ENCODE measurements at regions not wholly inside any gene's neighbourhood (a gene's known extent, or its start where the extent isn't known, plus 50 kb on each side); places are given as distances from the start of the nearest gene placed in this dataset.
"Not testable (repeated sequence)": the region's sequence is repeated elsewhere in the genome, so short reads cannot be mapped to it uniquely, and the experiment has no call there.

DNA sequence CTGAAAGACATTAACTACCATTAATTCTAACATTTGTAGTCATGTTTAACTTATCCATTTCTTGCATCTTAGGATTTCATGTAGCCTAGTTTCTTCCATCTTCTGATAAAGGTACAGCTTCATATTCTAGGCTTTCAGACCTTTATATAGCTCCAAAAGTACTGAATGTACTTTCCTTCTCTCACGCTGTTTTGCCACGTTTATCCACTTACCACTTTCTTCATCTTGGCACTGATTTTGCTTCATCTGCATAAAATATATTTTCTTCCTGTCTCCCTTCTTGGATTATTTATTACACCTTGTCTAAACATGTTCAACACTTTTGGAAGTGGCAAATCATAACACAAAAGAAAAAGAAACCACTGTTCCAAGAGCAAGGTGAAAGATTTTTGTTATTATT is 553.8 kb downstream of the DTWD2 start:
- DNase-seq (ENCODE audit: low read depth) = no peak
- no peak overlapping the region for H3K4me3 ChIP-seq (ENCODE audit: low read length)
- TF ChIP-seq, protein P1, sequence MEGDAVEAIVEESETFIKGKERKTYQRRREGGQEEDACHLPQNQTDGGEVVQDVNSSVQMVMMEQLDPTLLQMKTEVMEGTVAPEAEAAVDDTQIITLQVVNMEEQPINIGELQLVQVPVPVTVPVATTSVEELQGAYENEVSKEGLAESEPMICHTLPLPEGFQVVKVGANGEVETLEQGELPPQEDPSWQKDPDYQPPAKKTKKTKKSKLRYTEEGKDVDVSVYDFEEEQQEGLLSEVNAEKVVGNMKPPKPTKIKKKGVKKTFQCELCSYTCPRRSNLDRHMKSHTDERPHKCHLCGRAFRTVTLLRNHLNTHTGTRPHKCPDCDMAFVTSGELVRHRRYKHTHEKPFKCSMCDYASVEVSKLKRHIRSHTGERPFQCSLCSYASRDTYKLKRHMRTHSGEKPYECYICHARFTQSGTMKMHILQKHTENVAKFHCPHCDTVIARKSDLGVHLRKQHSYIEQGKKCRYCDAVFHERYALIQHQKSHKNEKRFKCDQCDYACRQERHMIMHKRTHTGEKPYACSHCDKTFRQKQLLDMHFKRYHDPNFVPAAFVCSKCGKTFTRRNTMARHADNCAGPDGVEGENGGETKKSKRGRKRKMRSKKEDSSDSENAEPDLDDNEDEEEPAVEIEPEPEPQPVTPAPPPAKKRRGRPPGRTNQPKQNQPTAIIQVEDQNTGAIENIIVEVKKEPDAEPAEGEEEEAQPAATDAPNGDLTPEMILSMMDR (conservative IDR thresholded peaks at IDR 0.05; ENCODE audit: low read depth, low read length) = no peak

DNA sequence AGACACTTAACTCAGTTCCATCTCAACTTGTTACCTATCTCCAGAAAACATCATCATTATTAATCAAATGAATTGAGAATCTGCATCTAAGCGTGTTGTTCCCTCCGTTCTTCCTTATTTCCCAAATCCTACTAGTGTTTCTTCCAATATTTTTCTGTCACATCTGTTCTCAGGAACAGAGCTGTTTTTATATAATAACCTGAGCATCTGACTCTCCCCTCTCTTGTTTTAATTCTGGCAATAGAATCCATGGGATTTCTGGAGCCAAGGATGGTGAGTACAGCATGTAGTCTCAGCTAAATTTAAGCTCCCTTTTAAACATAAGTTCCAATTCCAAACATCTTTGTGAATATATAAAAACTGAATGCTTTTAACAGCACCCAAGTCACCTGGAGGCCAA is 558.3 kb downstream of the DTWD2 start:
- TF ChIP-seq, protein P1 (conservative IDR thresholded peaks at IDR 0.05; ENCODE audit: low read depth, low read length) = no peak
- H3K4me3 ChIP-seq (ENCODE audit: low read length) = no peak overlapping the region
- DNase-seq (ENCODE audit: low read depth) = no peak

DNA sequence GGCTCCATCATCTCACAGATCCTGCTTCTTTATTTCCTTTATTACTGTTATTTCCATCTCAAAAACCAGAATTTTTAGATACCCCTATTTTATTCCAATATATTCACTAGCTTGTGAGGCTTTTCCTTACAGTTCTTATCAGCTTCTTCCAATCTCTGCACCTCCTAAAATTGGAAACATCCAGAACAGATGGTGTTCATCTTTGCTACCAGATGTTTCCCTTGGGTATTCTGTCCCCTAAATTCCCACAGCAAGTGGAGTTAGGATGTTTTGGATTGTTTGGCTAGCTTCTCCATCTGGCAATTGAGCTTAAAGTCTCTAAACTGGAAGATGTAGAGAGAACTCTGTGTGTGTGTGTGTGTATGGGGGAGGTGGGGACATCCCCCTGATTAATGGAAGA is 580.4 kb downstream of the DTWD2 start:
- H3K4me3 ChIP-seq (ENCODE audit: low read length) = no peak overlapping the region
- TF ChIP-seq, protein P1 (conservative IDR thresholded peaks at IDR 0.05; ENCODE audit: low read depth, low read length) = no peak
- DNase-seq (ENCODE audit: low read depth) = no peak

DNA sequence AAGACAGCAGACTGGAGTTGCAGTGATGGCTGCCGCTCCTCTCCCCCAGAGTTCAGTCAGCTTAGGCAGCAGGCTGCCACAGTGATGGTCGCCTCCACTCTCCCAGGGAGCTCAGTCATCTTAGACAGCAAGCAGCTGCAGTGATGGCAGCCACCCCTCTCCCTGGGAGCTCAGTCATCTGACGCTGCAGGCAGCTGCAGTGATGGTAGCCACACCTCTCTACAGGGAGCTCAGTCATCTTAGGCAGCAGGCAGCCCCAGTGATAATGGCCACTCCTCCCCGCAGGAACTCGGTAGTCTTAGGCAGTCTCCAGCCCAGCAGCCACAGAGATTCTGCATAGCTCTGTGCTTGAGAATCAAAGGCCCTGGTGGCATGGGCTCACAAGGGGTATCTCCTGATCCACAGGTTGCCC is 582.7 kb downstream of the DTWD2 start:
- TF ChIP-seq, protein P1 (conservative IDR thresholded peaks at IDR 0.05; ENCODE audit: low read depth, low read length) = no peak

DNA sequence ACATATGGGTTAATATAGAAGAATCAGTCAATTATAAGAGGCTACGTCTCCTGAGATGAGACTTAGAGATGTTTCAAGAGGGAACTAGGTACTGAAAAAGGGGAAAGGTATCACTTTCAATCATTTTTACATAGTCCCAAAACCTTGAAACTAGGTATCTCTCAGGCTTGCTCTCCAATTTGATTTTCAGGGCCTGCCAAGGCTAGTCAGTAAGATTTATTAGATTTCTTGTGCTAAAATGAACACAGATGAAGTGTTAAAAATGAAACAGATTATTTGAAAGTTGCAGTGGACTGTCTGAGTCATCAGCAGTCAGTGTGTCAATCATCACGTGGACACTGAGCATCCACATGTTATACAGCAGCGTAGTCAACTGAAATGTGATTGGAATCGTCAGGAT is 591.1 kb downstream of the DTWD2 start:
- TF ChIP-seq, protein P1 (conservative IDR thresholded peaks at IDR 0.05; ENCODE audit: low read depth, low read length) = no peak
- no peak for DNase-seq (ENCODE audit: low read depth)
- H3K4me3 ChIP-seq (ENCODE audit: low read length) = no peak overlapping the region

More for the DNA sequence above, 582.7 kb downstream of the DTWD2 start:
- no peak for DNase-seq (ENCODE audit: low read depth)
- no peak overlapping the region for H3K4me3 ChIP-seq (ENCODE audit: low read length)

DNA sequence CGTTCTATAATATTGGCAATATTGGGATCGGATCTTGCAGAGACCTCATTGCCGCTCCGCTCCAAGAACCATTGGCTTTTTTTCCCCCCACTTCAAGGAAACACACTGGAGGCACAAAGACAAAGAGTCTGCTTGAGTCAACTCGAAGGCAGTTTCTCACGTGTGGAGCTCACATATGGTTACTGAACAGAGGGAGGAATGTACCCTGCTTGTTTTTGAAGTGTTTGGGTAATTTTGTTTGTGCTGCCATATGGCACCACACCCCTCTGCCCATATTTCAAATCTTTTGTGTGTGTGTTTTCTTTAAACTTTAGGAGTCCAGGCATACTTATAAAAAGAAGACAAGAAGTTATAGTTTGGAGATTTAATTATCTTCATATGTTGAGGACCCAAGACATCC is 595.9 kb downstream of the DTWD2 start:
- H3K4me3 ChIP-seq (ENCODE audit: low read length) = no peak overlapping the region
- TF ChIP-seq, protein P1 (conservative IDR thresholded peaks at IDR 0.05; ENCODE audit: low read depth, low read length) = no peak
- no peak for DNase-seq (ENCODE audit: low read depth)

DNA sequence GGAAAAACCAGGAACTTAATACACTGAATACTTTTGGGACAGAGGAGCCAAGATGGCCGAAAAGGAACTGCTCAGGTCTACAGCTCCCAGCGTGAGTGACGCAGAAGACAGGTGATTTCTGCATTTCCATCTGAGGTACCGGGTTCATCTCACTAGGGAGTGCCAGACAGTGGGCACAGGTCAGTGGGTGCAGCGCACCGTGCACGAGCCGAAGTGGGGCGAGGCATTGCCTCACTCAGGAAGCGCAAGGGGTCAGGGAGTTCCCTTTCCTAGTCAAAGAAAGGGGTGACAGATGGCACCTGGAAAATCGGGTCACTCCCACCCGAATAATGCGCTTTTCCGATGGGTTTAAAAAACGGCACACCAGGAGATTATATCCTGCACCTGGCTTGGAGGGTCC is 605.4 kb downstream of the DTWD2 start:
- not testable (repeated sequence) for DNase-seq (ENCODE audit: low read depth); H3K4me3 ChIP-seq (ENCODE audit: low read length)

DNA sequence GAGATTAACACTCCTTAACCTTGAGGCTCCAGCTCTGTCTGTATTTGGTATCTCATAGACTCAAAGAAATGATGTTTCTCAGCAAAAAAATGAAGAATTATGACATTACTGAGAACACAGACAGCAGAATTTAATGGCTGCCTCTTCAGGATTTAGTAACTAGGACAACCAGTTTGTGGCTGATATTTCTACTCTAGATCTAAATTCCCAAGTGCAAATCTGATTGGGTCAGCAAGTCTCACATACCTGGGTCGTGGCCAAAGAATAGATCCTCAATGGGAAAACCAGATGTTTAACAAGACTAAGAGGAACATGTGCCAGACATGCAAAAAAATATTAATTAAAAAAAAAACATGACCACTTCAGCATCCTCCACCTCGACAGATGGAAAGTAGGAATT is 608.9 kb downstream of the DTWD2 start:
- TF ChIP-seq, protein P1 (conservative IDR thresholded peaks at IDR 0.05; ENCODE audit: low read depth, low read length) = no peak
- no peak overlapping the region for H3K4me3 ChIP-seq (ENCODE audit: low read length)
- DNase-seq (ENCODE audit: low read depth) = no peak
